Gastrocnemius medialis (tissue), 4 donors: ENCODE measurements at regions not wholly inside any gene's neighbourhood (a gene's known extent, or its start where the extent isn't known, plus 50 kb on each side); places are given as distances from the start of the nearest gene placed in this dataset.

Experiments used
- ATAC-seq, 2 donors: fragments of 150-250 bp; one replicate each; pipeline ENCODE4 v1.9.1; 2016
- DNase-seq, 2 donors: peaks; one replicate each; pipeline ENCODE4 v3.0.0-alpha.2; 2019
- H3K27ac ChIP-seq, 4 donors: fragments of 200-600 bp; sonication (generic); 1 replicate in 1 of 4; 2 replicates in 3 of 4; pipeline ENCODE4 v1.5.1; 2016 to 2018; ENCODE audit warnings: mild to moderate bottlenecking in 2 of 4, moderate library complexity in 1 of 4
- H3K27me3 ChIP-seq, 3 donors: fragments of 200-600 bp; sonication (generic) in 2 of 3; 1 replicate in 1 of 3; 2 replicates in 2 of 3; pipeline versions ENCODE4 v1.5.1 to v1.6.0; 2016 to 2019; ENCODE audit warnings: mild to moderate bottlenecking in 1 of 3, moderate library complexity in 1 of 3
- H3K36me3 ChIP-seq, 2 donors: fragments of 200-600 bp; sonication (generic) in 1 of 2; one replicate each; pipeline ENCODE4 v1.5.1; 2017 to 2018
- H3K4me1 ChIP-seq, 2 donors: fragments of 200-600 bp; sonication (generic) in 1 of 2; one replicate each; pipeline ENCODE4 v1.5.1; 2016 to 2017; ENCODE audit warnings: mild to moderate bottlenecking in 2 of 2
- H3K4me3 ChIP-seq, 4 donors: fragments of 200-600 bp; sonication (generic) in 3 of 4; 1 replicate in 1 of 4; 2 replicates in 3 of 4; pipeline ENCODE4 v1.5.1; 2016 to 2019; ENCODE audit warnings: mild to moderate bottlenecking in 2 of 4
- H3K9me3 ChIP-seq, 3 donors: fragments of 200-600 bp; sonication (generic) in 2 of 3; 1 replicate in 1 of 3; 2 replicates in 2 of 3; pipeline ENCODE4 v1.5.1; 2016 to 2019
- POLR2A ChIP-seq, 2 donors: fragments of 450-650 bp; IDR thresholded peaks; one replicate each; pipeline ENCODE4 v1.6.1; 2017; ENCODE audit warnings: antibody characterized with exemption in 2 of 2, mild to moderate bottlenecking in 2 of 2, moderate library complexity in 2 of 2
- in situ Hi-C, 4 donors: fragments of 200-750 bp; cut with MboI; loops; one replicate each; pipeline versions ENCODE4 v1.15.0 to v1.8.0; 2017; ENCODE audit warnings: low sequenced_read_pairs in 4 of 4
- intact Hi-C: fragments of 100-400 bp; cut with DNase I; formaldehyde crosslinking; loops from one replicate; pipeline ENCODE4 v1.15.1; 2023; ENCODE audit warnings: low total_unique reads
- TF ChIP-seq, protein P1 (sequence below), 5 experiments: fragments of 450-650 bp in 3 of 5; fragments of 200-600 bp in 2 of 5; sonication (generic) in 2 of 5; IDR thresholded peaks in 4 of 5; conservative IDR thresholded peaks in 1 of 5; 1 replicate in 4 of 5; 2 replicates in 1 of 5; pipeline ENCODE4 v1.5.1; 2016 to 2019; ENCODE audit warnings: antibody characterized with exemption in 5 of 5, mild to moderate bottlenecking in 3 of 5, moderate library complexity in 3 of 5

DNA sequence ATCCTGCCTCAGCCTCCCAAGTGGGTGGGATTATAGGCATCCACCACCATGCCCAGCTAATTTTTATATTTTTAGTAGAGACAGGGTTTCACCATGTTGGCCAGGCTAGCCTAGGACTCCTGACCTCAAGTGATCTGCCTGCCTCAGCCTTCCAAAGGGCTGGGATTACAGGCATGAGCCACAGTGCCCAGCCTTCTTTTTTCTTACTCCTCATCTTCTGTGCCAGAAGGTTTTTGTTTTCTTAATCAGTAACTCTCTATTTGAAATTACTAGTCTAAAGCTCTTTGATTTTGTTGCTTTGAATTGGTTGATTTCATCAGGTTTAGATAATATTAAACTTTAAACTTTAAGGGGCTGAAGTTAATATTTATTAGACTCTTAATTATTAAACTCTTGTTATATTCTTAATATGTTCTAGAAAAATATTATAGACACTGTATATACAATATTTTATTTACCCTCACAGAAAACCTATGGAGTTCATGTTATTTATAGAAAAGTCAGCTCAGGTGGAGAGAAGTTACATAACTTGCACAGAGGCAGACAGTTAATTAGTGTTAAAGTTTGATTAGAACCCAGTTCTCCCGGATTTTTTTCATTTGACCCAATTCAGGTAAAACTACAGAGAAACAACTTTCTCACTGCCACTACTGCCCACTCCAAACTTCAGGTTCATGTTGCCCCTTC is 177.4 kb upstream of the SGK1 start:
- intact Hi-C loops (no loop called here), in situ Hi-C loops (no loop called here)
- H3K27ac ChIP-seq, result no peak overlapping the region
- no peak for ATAC-seq
- no peaks in the 10 kb centered on the region for H3K27me3 ChIP-seq
- H3K9me3 ChIP-seq, result no peaks in the 10 kb centered on the region
- peak in 1 of 2 donors; percentile 35 for DNase-seq
- TF ChIP-seq, protein P1, sequence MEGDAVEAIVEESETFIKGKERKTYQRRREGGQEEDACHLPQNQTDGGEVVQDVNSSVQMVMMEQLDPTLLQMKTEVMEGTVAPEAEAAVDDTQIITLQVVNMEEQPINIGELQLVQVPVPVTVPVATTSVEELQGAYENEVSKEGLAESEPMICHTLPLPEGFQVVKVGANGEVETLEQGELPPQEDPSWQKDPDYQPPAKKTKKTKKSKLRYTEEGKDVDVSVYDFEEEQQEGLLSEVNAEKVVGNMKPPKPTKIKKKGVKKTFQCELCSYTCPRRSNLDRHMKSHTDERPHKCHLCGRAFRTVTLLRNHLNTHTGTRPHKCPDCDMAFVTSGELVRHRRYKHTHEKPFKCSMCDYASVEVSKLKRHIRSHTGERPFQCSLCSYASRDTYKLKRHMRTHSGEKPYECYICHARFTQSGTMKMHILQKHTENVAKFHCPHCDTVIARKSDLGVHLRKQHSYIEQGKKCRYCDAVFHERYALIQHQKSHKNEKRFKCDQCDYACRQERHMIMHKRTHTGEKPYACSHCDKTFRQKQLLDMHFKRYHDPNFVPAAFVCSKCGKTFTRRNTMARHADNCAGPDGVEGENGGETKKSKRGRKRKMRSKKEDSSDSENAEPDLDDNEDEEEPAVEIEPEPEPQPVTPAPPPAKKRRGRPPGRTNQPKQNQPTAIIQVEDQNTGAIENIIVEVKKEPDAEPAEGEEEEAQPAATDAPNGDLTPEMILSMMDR (IDR thresholded peaks at IDR 0.05 in 4 of 5, conservative IDR thresholded peaks at IDR 0.05 in 1 of 5), result no peak
- TF ChIP-seq POLR2A (IDR thresholded peaks at IDR 0.05), result no peak
- H3K4me3 ChIP-seq, result no peak overlapping the region
- H3K36me3 ChIP-seq, result no peaks in the 10 kb centered on the region
- H3K4me1 ChIP-seq, result peaks cover 0 to 5% of the 10 kb centered on the region in 2 donors

DNA sequence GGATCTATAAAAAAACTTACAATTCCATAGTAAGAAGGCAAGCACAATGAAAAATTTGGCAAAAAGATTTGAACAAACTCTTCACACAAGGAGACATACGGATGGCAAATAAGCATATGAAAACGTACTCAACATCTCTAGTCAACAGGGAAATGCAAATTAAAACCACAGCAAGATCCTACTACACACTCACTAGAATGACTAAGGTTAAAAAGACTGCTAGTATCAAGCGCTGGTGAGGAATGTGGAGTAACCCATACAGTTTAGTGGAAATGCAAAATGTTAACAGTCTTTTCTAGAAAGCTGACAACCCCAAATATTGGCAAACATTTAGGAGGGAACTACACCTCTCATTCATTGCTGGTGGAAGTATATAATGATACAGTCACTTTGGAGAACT is 175.9 kb upstream of the SGK1 start:
- H3K27me3 ChIP-seq, result no peaks in the 10 kb centered on the region
- DNase-seq, result no peak
- TF ChIP-seq POLR2A (IDR thresholded peaks at IDR 0.05), result no peak
- TF ChIP-seq, protein P1 (IDR thresholded peaks at IDR 0.05 in 4 of 5, conservative IDR thresholded peaks at IDR 0.05 in 1 of 5), result no peak
- in situ Hi-C loops (no loop called here), intact Hi-C loops (no loop called here)
- H3K4me3 ChIP-seq, result no peak overlapping the region
- H3K36me3 ChIP-seq, result no peaks in the 10 kb centered on the region
- no peak overlapping the region for H3K27ac ChIP-seq
- no peaks in the 10 kb centered on the region for H3K9me3 ChIP-seq
- no peak for ATAC-seq
- H3K4me1 ChIP-seq, result peaks cover 0 to 5% of the 10 kb centered on the region in 2 donors

DNA sequence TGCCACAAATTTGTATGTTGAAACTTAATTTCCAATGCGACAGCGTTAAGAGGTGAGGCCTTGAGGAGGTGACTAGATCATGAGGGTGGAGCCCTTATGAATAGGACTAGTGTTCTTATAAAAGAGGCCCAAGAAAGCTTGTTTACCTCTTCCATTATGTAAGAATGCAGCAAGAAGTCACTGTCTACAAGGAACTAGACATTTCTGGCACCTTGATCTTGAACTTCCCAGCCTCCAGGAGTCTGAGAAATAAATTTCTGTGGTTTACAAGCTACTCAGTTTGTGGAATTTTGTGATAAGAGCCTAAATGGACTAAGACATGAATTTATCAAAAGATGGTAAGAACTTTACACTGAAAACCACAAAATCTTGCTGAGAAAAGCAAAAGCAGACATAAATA is 173.6 kb upstream of the SGK1 start:
- peaks cover 0 to 5% of the 10 kb centered on the region in 2 donors for H3K4me1 ChIP-seq
- intact Hi-C loops (no loop called here), in situ Hi-C loops (no loop called here)
- TF ChIP-seq, protein P1 (IDR thresholded peaks at IDR 0.05 in 4 of 5, conservative IDR thresholded peaks at IDR 0.05 in 1 of 5), result no peak
- TF ChIP-seq POLR2A (IDR thresholded peaks at IDR 0.05), result no peak
- H3K4me3 ChIP-seq, result no peak overlapping the region
- H3K27me3 ChIP-seq, result no peaks in the 10 kb centered on the region
- DNase-seq, result no peak
- no peaks in the 10 kb centered on the region for H3K9me3 ChIP-seq
- no peak for ATAC-seq
- H3K27ac ChIP-seq, result no peak overlapping the region
- no peaks in the 10 kb centered on the region for H3K36me3 ChIP-seq

DNA sequence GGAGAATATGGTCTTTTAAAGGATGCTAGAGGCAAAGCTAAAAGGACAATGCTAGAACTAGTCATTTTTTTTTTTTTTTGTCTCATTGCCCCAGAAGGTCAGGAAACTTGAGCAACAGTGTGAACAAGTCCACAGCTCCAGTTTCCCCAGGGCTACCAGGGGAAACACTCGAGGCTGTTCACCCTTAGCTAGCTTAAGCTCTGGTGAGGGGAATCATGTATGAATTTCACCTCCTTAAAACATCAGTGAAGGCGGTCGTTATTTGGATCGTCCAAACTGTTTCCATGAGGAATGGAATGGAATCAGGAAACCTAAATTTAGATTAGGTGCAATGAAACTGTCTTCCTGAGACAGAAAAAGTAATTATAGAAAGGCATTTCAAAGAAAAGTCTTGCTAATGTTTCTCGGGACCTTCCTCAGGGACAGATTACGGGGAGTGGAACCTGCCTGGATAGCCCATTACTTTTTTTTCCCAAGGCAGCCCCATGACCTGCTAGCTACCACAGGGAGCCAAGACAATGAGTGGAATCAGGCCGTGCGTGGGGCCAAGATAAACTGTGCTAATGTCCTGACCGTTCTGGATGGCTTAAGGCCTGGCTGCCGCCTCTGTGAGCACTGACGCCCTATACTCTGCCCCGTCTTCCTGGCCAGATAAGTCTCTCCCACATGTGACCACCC is 164.8 kb upstream of the SGK1 start:
- intact Hi-C loops, result loop anchor here (5.0 kb wide), 1 partner anchor 310 kb away; no protein-coding TSS in a partner anchor
- in situ Hi-C loops, result no loop called here
- H3K27ac ChIP-seq, result peak overlapping the region; percentile 57 to 75 (median 67)
- TF ChIP-seq, protein P1 (IDR thresholded peaks at IDR 0.05 in 4 of 5, conservative IDR thresholded peaks at IDR 0.05 in 1 of 5), result no peak
- no peak for TF ChIP-seq POLR2A (IDR thresholded peaks at IDR 0.05)
- H3K36me3 ChIP-seq, result no peaks in the 10 kb centered on the region
- H3K4me3 ChIP-seq, result no peak overlapping the region
- H3K4me1 ChIP-seq, result peaks cover 32 to 34% of the 10 kb centered on the region in 2 donors
- no peaks in the 10 kb centered on the region for H3K9me3 ChIP-seq
- no peaks in the 10 kb centered on the region for H3K27me3 ChIP-seq
- ATAC-seq (peak; percentile 37 to 64), DNase-seq (peak in 1 of 2 donors; percentile 46)
